ENCODE measurements at regions not wholly inside any gene's neighbourhood (a gene's known extent, or its start where the extent isn't known, plus 50 kb on each side); places are given as distances from the start of the nearest gene placed in this dataset.

GRCh38 chr21:15421947-15422346 lies 307.8 kb upstream of the USP25 start:
- no peak for TF ChIP-seq CTCF (conservative IDR thresholded peaks at IDR 0.05)
- TF ChIP-seq ZFX (IDR thresholded peaks at IDR 0.05): no peak

Data from C4-2B (cell line).